Bone marrow (tissue), 2 donors: ENCODE measurements at regions not wholly inside any gene's neighbourhood (a gene's known extent, or its start where the extent isn't known, plus 50 kb on each side); places are given as distances from the start of the nearest gene placed in this dataset.

Experiments
- DNase-seq, 2 donors: peaks; one replicate each; lab custom pipeline; 2025; lab: John Stamatoyannopoulos, UW

GRCh38 chr6:165913676-165914570, 250.9 kb upstream of the PDE10A start:
- DNase-seq, result no peak

GRCh38 chr6:165910184-165910966, 247.3 kb upstream of the PDE10A start:
- DNase-seq, result no peak

GRCh38 chr6:165906736-165907135, 243.7 kb upstream of the PDE10A start:
- no peak for DNase-seq

GRCh38 chr6:165905744-165906143, 242.7 kb upstream of the PDE10A start:
- DNase-seq, result no peak

- no peak for DNase-seq
Measured at GRCh38 chr6:165900970-165901369, 237.9 kb upstream of the PDE10A start.

- no peak for DNase-seq
Measured at GRCh38 chr6:165899611-165900010, 236.6 kb upstream of the PDE10A start.

- DNase-seq, result no peak
Measured at GRCh38 chr6:165895421-165896165, 232.6 kb upstream of the PDE10A start.

- DNase-seq, result no peak
Measured at GRCh38 chr6:165894171-165894825, 231.3 kb upstream of the PDE10A start.

- DNase-seq, result no peak
Measured at GRCh38 chr6:165893431-165893830, 230.4 kb upstream of the PDE10A start.

- DNase-seq, result no peak
Measured at GRCh38 chr6:165891320-165891719, 228.3 kb upstream of the PDE10A start.

GRCh38 chr6:165890404-165890735, 227.3 kb upstream of the PDE10A start:
- no peak for DNase-seq

GRCh38 chr6:165889636-165890403, 226.8 kb upstream of the PDE10A start:
- no peak for DNase-seq

- DNase-seq, result no peak
Measured at GRCh38 chr6:165886169-165886568, 223.1 kb upstream of the PDE10A start.

- peak in 1 of 2 donors; percentile 60 for DNase-seq
Measured at GRCh38 chr6:165884813-165885765, 222.0 kb upstream of the PDE10A start.

GRCh38 chr6:165883851-165884640, 221.0 kb upstream of the PDE10A start:
- no peak for DNase-seq

GRCh38 chr6:165881806-165882205, 218.8 kb upstream of the PDE10A start:
- DNase-seq, result no peak

- no peak for DNase-seq
Measured at GRCh38 chr6:165880686-165881085, 217.6 kb upstream of the PDE10A start.

- DNase-seq, result no peak
Measured at GRCh38 chr6:165877773-165878172, 214.7 kb upstream of the PDE10A start.

- no peak for DNase-seq
Measured at GRCh38 chr6:165877192-165877591, 214.2 kb upstream of the PDE10A start.
